CD14-positive monocyte (primary cell): ENCODE measurements at regions not wholly inside any gene's neighbourhood (a gene's known extent, or its start where the extent isn't known, plus 50 kb on each side); places are given as distances from the start of the nearest gene placed in this dataset.

Experiments
- DNase-seq, 3 donors: peaks; one replicate each; pipeline ENCODE4 v3.0.0-alpha.2; 2011 to 2022
- H2AFZ ChIP-seq: 2 replicates; pipeline ENCODE4 v1.6.0; 2012; ENCODE audit warnings: mild to moderate bottlenecking, low read depth, low read length, inconsistent platforms; ENCODE audit not compliant: insufficient read depth, poor library complexity, severe bottlenecking
- H3K27ac ChIP-seq, 2 donors: 1 replicate in 1 of 2; 2 replicates in 1 of 2; pipeline ENCODE4 v1.5.1; 2012 to 2013; ENCODE audit warnings: low read length in 2 of 2, control low read depth in 1 of 2, inconsistent platforms in 1 of 2, low read depth in 1 of 2, mild to moderate bottlenecking in 1 of 2
- H3K27me3 ChIP-seq, 2 donors: one replicate each; pipeline versions ENCODE4 v1.6.0 to v1.6.1; 2011 to 2013; ENCODE audit warnings: low read length in 2 of 2; ENCODE audit not compliant: control insufficient read depth in 2 of 2, insufficient read depth in 2 of 2
- H3K36me3 ChIP-seq, 2 donors: replicated peaks in 1 of 2; 1 replicate in 1 of 2; 2 replicates in 1 of 2; pipeline versions ENCODE4 v1.5.1 to v1.6.1; 2012 to 2013; ENCODE audit warnings: low read length in 2 of 2, control low read depth in 1 of 2, inconsistent platforms in 1 of 2, mild to moderate bottlenecking in 1 of 2; ENCODE audit not compliant: insufficient read depth in 2 of 2, control insufficient read depth in 1 of 2
- H3K4me1 ChIP-seq, 2 donors: 1 replicate in 1 of 2; 2 replicates in 1 of 2; pipeline versions ENCODE4 v1.5.1 to v1.6.1; 2012 to 2013; ENCODE audit warnings: low read length in 2 of 2, control low read depth in 1 of 2, inconsistent platforms in 1 of 2, mild to moderate bottlenecking in 1 of 2, moderate library complexity in 1 of 2; ENCODE audit not compliant: insufficient read depth in 2 of 2, control insufficient read depth in 1 of 2
- H3K4me2 ChIP-seq: replicated peaks from 2 replicates; pipeline ENCODE3; 2012; ENCODE audit warnings: low read length, moderate library complexity, mild to moderate bottlenecking; ENCODE audit not compliant: poor library complexity, severe bottlenecking; ENCODE audit errors: extremely low read depth
- H3K4me3 ChIP-seq, 3 experiments: fragments of 200-600 bp in 1 of 3; sonication (generic) in 1 of 3; replicated peaks in 1 of 3; 1 replicate in 2 of 3; 2 replicates in 1 of 3; pipeline ENCODE4 v1.5.1; 2011 to 2013; ENCODE audit warnings: low read length in 3 of 3, mild to moderate bottlenecking in 3 of 3, control low read depth in 2 of 3, low read depth in 2 of 3, inconsistent platforms in 1 of 3, moderate library complexity in 1 of 3
- H3K79me2 ChIP-seq: 2 replicates; pipeline ENCODE4 v1.6.0; 2012; ENCODE audit warnings: mild to moderate bottlenecking, control low read depth, inconsistent platforms, low read length, moderate library complexity; ENCODE audit not compliant: insufficient read depth
- H3K9ac ChIP-seq: 2 replicates; pipeline ENCODE4 v1.6.0; 2017; ENCODE audit warnings: low read length, mild to moderate bottlenecking; ENCODE audit not compliant: insufficient read depth, poor library complexity, severe bottlenecking
- H3K9me3 ChIP-seq, 2 donors: replicated peaks in 1 of 2; 1 replicate in 1 of 2; 2 replicates in 1 of 2; pipeline versions ENCODE4 v1.5.1 to v1.6.1; 2012 to 2013; ENCODE audit warnings: low read length in 2 of 2, control low read depth in 1 of 2; ENCODE audit not compliant: control insufficient read depth in 1 of 2, insufficient read depth in 1 of 2
- H4K20me1 ChIP-seq: 2 replicates; pipeline ENCODE4 v1.6.0; 2012; ENCODE audit warnings: mild to moderate bottlenecking, low read length, control low read depth, moderate library complexity; ENCODE audit not compliant: insufficient read depth
- H3K27ac Mint-ChIP-seq, 7 donors: one replicate each; pipeline ENCODE4 v1.8.0; 2020; ENCODE audit warnings: mild to moderate bottlenecking in 7 of 7, mixed read lengths in 7 of 7, moderate library complexity in 6 of 7, inconsistent platforms in 2 of 7
- H3K27me3 Mint-ChIP-seq, 3 donors: one replicate each; pipeline ENCODE4 v1.8.0; 2021 to 2022; ENCODE audit warnings: low read depth in 3 of 3, mild to moderate bottlenecking in 3 of 3, mixed read lengths in 3 of 3, moderate library complexity in 3 of 3, inconsistent platforms in 1 of 3
- H3K36me3 Mint-ChIP-seq, 2 donors: one replicate each; pipeline ENCODE4 v1.8.0; 2020; ENCODE audit warnings: mixed read lengths in 2 of 2, inconsistent platforms in 1 of 2, mild to moderate bottlenecking in 1 of 2
- H3K4me1 Mint-ChIP-seq: one replicate; pipeline ENCODE4 v1.8.0; 2020; ENCODE audit warnings: mild to moderate bottlenecking, mixed read lengths
- H3K4me3 Mint-ChIP-seq, 2 donors: one replicate each; pipeline ENCODE4 v1.8.0; 2020; ENCODE audit warnings: mild to moderate bottlenecking in 2 of 2, mixed read lengths in 2 of 2, moderate library complexity in 1 of 2
- H3K9me3 Mint-ChIP-seq, 7 donors: one replicate each; pipeline ENCODE4 v1.8.0; 2020 to 2022; ENCODE audit warnings: mixed read lengths in 7 of 7, mild to moderate bottlenecking in 6 of 7, moderate library complexity in 6 of 7, inconsistent platforms in 2 of 7
- CTCF ChIP-seq: fragments of 200-600 bp; IDR thresholded peaks from one replicate; pipeline ENCODE4 v1.8.0; 2022; ENCODE audit warnings: antibody characterized with exemption, mild to moderate bottlenecking
- WGBS: methylation state at CpG from one replicate; pipeline ENCODE4 v1.1.5; 2013; ENCODE audit warnings: missing lambda C conversion rate; ENCODE audit not compliant: insufficient coverage; 5-methylcytosine and 5-hydroxymethylcytosine counted together
- intact Hi-C, 2 donors: fragments of 100-400 bp; cut with micrococcal nuclease; formaldehyde crosslinking; loops; one replicate each; pipeline versions ENCODE4 v1.15.0 to v1.15.1; 2023

GRCh38 chr10:78140066-78140630, 106.5 kb downstream of the RPS24 start:
- Histone ChIP-seq H3K9ac (no peak overlapping the region), H3K79me2 (no peaks in the 10 kb centered on the region), H3K27ac (no peak overlapping the region), H4K20me1 (no peaks in the 10 kb centered on the region), H3K4me3 (no peak overlapping the region), H3K4me1 (no peaks in the 10 kb centered on the region), H3K4me2 (no peak overlapping the region), H3K36me3 (no peaks in the 10 kb centered on the region), H2AFZ (no peak overlapping the region), H3K27me3 (no peaks in the 10 kb centered on the region), H3K9me3 (peaks cover 0 to 4% of the 10 kb centered on the region in 2 donors)
- no peak overlapping the region for H3K4me3 Mint-ChIP-seq
- intact Hi-C loops: no loop called here
- TF ChIP-seq CTCF: no peak
- H3K9me3 Mint-ChIP-seq: peaks cover 2 to 22% (median 9%) of the 10 kb centered on the region in 7 donors
- 89% methylated on average over 5 of the region's 6 CpGs for WGBS
- H3K4me1 Mint-ChIP-seq: no peaks in the 10 kb centered on the region
- H3K27ac Mint-ChIP-seq: no peak overlapping the region
- H3K36me3 Mint-ChIP-seq: no peaks in the 10 kb centered on the region
- no peak for DNase-seq
- peaks cover 3 to 11% (median 10%) of the 10 kb centered on the region in 3 donors for H3K27me3 Mint-ChIP-seq

- H3K27me3 ChIP-seq: no peaks in the 10 kb centered on the region
- no peak overlapping the region for H2AFZ ChIP-seq
- no peaks in the 10 kb centered on the region for H3K4me1 ChIP-seq
- H3K4me2 ChIP-seq: no peak overlapping the region
- Mint-ChIP-seq H3K9me3 (peaks cover 1 to 23% (median 9%) of the 10 kb centered on the region in 7 donors), H3K27ac (no peak overlapping the region), H3K36me3 (no peaks in the 10 kb centered on the region), H3K27me3 (peaks cover 2 to 8% (median 5%) of the 10 kb centered on the region in 3 donors), H3K4me3 (no peak overlapping the region), H3K4me1 (no peaks in the 10 kb centered on the region)
- no peak overlapping the region for H3K9ac ChIP-seq
- intact Hi-C loops: no loop called here
- no peak overlapping the region for H3K27ac ChIP-seq
- no peak overlapping the region for H3K4me3 ChIP-seq
- TF ChIP-seq CTCF: no peak
- H3K36me3 ChIP-seq: no peaks in the 10 kb centered on the region
- WGBS: 94% methylated on average over 3 of the region's 3 CpGs
- no peaks in the 10 kb centered on the region for H4K20me1 ChIP-seq
- no peak for DNase-seq
- peaks cover 0 to 4% of the 10 kb centered on the region in 2 donors for H3K9me3 ChIP-seq
- no peaks in the 10 kb centered on the region for H3K79me2 ChIP-seq
These were observed 109.9 kb downstream of the RPS24 start for GRCh38 chr10:78143576-78143975.
